ENCODE measurements at regions not wholly inside any gene's neighbourhood (a gene's known extent, or its start where the extent isn't known, plus 50 kb on each side); places are given as distances from the start of the nearest gene placed in this dataset.

- 91% methylated on average over 5 of the region's 5 CpGs; no CpG with 5 or more reads in 1 of the 2 experiments for WGBS, 2 experiments (ENCODE audit: extremely low coverage in 1 of 2, insufficient coverage in 1 of 2, insufficient read length in 1 of 2, insufficient replicate concordance in 2 of 2, low coverage in 1 of 2, low lambda C conversion rate in 2 of 2, missing lambda C conversion rate in 1 of 2)
- CTCF ChIA-PET (ENCODE audit: partially characterized antibody) = interaction anchor here (0.9 kb wide), 1 partner anchor 322 kb away, joined by 4 read pairs; no protein-coding TSS in a partner anchor
Observed at GRCh38 chr13:106324444-106324843, 211.0 kb downstream of the EFNB2 start.

More at GRCh38 chr13:106324444-106324843, 211.0 kb downstream of the EFNB2 start:
- no peak overlapping the region for H2AK5ac ChIP-seq (ENCODE audit: low read depth, low read length)
- no peak overlapping the region for H3K23ac ChIP-seq (ENCODE audit: insufficient read length)
- H3K27me3 ChIP-seq (replicated peaks in 1 of 4; ENCODE audit: control insufficient read depth in 3 of 4, extremely low read depth in 1 of 4, insufficient read depth in 3 of 4, low read length in 3 of 4) = no peaks in the 10 kb centered on the region
- H3K27ac ChIP-seq (ENCODE audit: low read depth, low read length) = no peak overlapping the region
- H3K4me1 ChIP-seq (replicated peaks in 1 of 4; ENCODE audit: control insufficient read depth in 3 of 4, insufficient read depth in 4 of 4, low read length in 3 of 4) = no peaks in the 10 kb centered on the region
- no peak overlapping the region for H2BK15ac ChIP-seq (ENCODE audit: low read length)
- no peak overlapping the region for H3K4me3 ChIP-seq (ENCODE audit: extremely low read depth in 1 of 4, insufficient read depth in 2 of 4, low read depth in 3 of 4, low read length in 4 of 4)
- no peak overlapping the region for H2BK20ac ChIP-seq (ENCODE audit: low read length)
- H3K4ac ChIP-seq (replicated peaks; ENCODE audit: insufficient read length, low read depth, low read length) = no peak overlapping the region
- no peak for DNase-seq (ENCODE audit: low read depth in 1 of 2, low spot score in 2 of 2)
- no peak overlapping the region for H2BK120ac ChIP-seq (replicated peaks; ENCODE audit: low read depth, low read length)
- no peak overlapping the region for H4K91ac ChIP-seq (replicated peaks; ENCODE audit: insufficient read length, low read length)
- no peak overlapping the region for H2BK5ac ChIP-seq (ENCODE audit: low read depth, low read length)
- H3K23me2 ChIP-seq (ENCODE audit: low read depth, low read length) = no peaks in the 10 kb centered on the region
- POLR2A ChIA-PET (ENCODE audit: partially characterized antibody) = no interaction called here
- no peak for FAIRE-seq
- H3K9ac ChIP-seq (replicated peaks in 1 of 4; ENCODE audit: extremely low read depth in 1 of 4, low read depth in 3 of 4, low read length in 3 of 4) = no peak overlapping the region
- H3K56ac ChIP-seq (replicated peaks; ENCODE audit: insufficient read length, low read depth, low read length) = no peak overlapping the region
- H3K79me1 ChIP-seq (ENCODE audit: low read depth, low read length) = no peaks in the 10 kb centered on the region
- no peak overlapping the region for H3K4me2 ChIP-seq (ENCODE audit: insufficient read depth in 1 of 2, low read depth in 2 of 2, low read length in 2 of 2)
- no peak for TF ChIP-seq HDAC2 (IDR thresholded peaks at IDR 0.05; ENCODE audit: borderline replicate concordance in 1 of 2, low read depth in 2 of 2, low read length in 2 of 2)
- TF ChIP-seq SIX5 (IDR thresholded peaks at IDR 0.05; ENCODE audit: low read depth, low read length) = no peak
- no peak for TF ChIP-seq SIRT6 (IDR thresholded peaks at IDR 0.05; ENCODE audit: low read length)
- TF ChIP-seq HDAC6 (IDR thresholded peaks at IDR 0.05; ENCODE audit: low read depth, low read length) = no peak
- no peaks in the 10 kb centered on the region for H3K79me2 ChIP-seq (ENCODE audit: control insufficient read depth in 1 of 2, insufficient read depth in 2 of 2, low read length in 2 of 2)
- no peaks in the 10 kb centered on the region; a peak in 1 of 8 replicates for H3K36me3 ChIP-seq (ENCODE audit: control insufficient read depth in 2 of 4, insufficient read depth in 4 of 4, low read length in 3 of 4)
- H3K9me3 ChIP-seq (ENCODE audit: insufficient read depth in 2 of 2, low read depth in 1 of 2, low read length in 1 of 2) = peaks cover 24 to 26% of the 10 kb centered on the region in 2 experiments
- H4K8ac ChIP-seq (ENCODE audit: extremely low read depth, insufficient read depth, low read length) = no peak overlapping the region
- no peaks in the 10 kb centered on the region for H4K20me1 ChIP-seq (replicated peaks in 1 of 2; ENCODE audit: control insufficient read depth in 1 of 2, insufficient read depth in 2 of 2, low read length in 2 of 2)
- no peak overlapping the region for H4K5ac ChIP-seq (ENCODE audit: insufficient read length, low read depth, low read length)
- no peak overlapping the region for H3K18ac ChIP-seq (ENCODE audit: extremely low read depth, low read length)
- no peak overlapping the region for H2BK12ac ChIP-seq (ENCODE audit: low read depth, low read length)
- no peak overlapping the region for H3K14ac ChIP-seq (ENCODE audit: insufficient read length)
- H2AFZ ChIP-seq (ENCODE audit: low read length) = no peak overlapping the region
